MM.1S (cell line): ENCODE measurements at regions not wholly inside any gene's neighbourhood (a gene's known extent, or its start where the extent isn't known, plus 50 kb on each side); places are given as distances from the start of the nearest gene placed in this dataset.

Experiments used
- DNase-seq: peaks from one replicate; pipeline ENCODE4 v3.0.0-alpha.2; 2015
- H2AFZ ChIP-seq: fragments of 300-600 bp; sonication (generic); 2 replicates; pipeline ENCODE4 v1.6.0; 2016; ENCODE audit warnings: antibody characterized with exemption, low read length
- H3F3A ChIP-seq: fragments of 300-600 bp; sonication (generic); 2 replicates; pipeline ENCODE4 v1.6.1; 2016; ENCODE audit warnings: mild to moderate bottlenecking, antibody characterized with exemption, low read length, moderate library complexity, mixed read lengths; ENCODE audit not compliant: insufficient read depth
- H3K27ac ChIP-seq: fragments of 300-600 bp; sonication (generic); 2 replicates; pipeline ENCODE4 v1.5.1; 2016; ENCODE audit warnings: mild to moderate bottlenecking, low read length
- H3K27me3 ChIP-seq: fragments of 300-600 bp; sonication (generic); replicated peaks from 2 replicates; pipeline ENCODE4 v1.6.0; 2016; ENCODE audit warnings: low read length; ENCODE audit not compliant: insufficient read depth
- H3K36me3 ChIP-seq: fragments of 300-600 bp; sonication (generic); replicated peaks from 2 replicates; pipeline ENCODE4 v1.6.1; 2016; ENCODE audit warnings: mild to moderate bottlenecking, low read length, mixed read lengths; ENCODE audit not compliant: insufficient read depth
- H3K4me1 ChIP-seq: fragments of 300-600 bp; sonication (generic); 2 replicates; pipeline ENCODE4 v1.6.1; 2016; ENCODE audit warnings: low read length, mixed read lengths
- H3K4me2 ChIP-seq: fragments of 300-600 bp; sonication (generic); 2 replicates; pipeline ENCODE4 v1.6.0; 2016; ENCODE audit warnings: low read depth, low read length
- H3K4me3 ChIP-seq: fragments of 300-600 bp; sonication (generic); 2 replicates; pipeline ENCODE4 v1.5.1; 2016; ENCODE audit warnings: low read length, mixed read lengths
- H3K79me2 ChIP-seq: fragments of 300-600 bp; sonication (generic); 2 replicates; pipeline ENCODE4 v1.6.1; 2016; ENCODE audit warnings: mixed run types, low read length, mixed read lengths
- H3K9ac ChIP-seq: fragments of 300-600 bp; sonication (generic); 2 replicates; pipeline ENCODE4 v1.6.1; 2016; ENCODE audit warnings: low read length, mixed read lengths
- H3K9me2 ChIP-seq: fragments of 300-600 bp; sonication (generic); replicated peaks from 2 replicates; pipeline ENCODE4 v1.6.1; 2016; ENCODE audit warnings: mild to moderate bottlenecking, low read length, mixed read lengths; ENCODE audit not compliant: insufficient read depth
- H3K9me3 ChIP-seq: fragments of 300-600 bp; sonication (generic); replicated peaks from 2 replicates; pipeline ENCODE4 v1.6.1; 2016; ENCODE audit warnings: mild to moderate bottlenecking, low read length, mixed read lengths; ENCODE audit not compliant: insufficient read depth
- H4K20me1 ChIP-seq: fragments of 300-600 bp; sonication (generic); 2 replicates; pipeline ENCODE4 v1.6.1; 2016; ENCODE audit warnings: mild to moderate bottlenecking, low read length, moderate library complexity, mixed read lengths; ENCODE audit not compliant: insufficient read depth
- CTCF ChIP-seq: fragments of 300-600 bp; sonication (generic); IDR thresholded peaks from 2 replicates; pipeline ENCODE4 v1.5.1; 2016; ENCODE audit warnings: antibody characterized with exemption, low read length, mixed read lengths
- EZH2 ChIP-seq: fragments of 300-600 bp; sonication (generic); optimal IDR thresholded peaks from 2 replicates; pipeline ENCODE3; 2017; ENCODE audit warnings: low read depth, mild to moderate bottlenecking, antibody characterized with exemption, low read length, mixed read lengths
- EZH2phosphoT487 ChIP-seq: fragments of 300-600 bp; sonication (generic); IDR thresholded peaks from 2 replicates; pipeline ENCODE4 v1.6.1; 2018; ENCODE audit warnings: antibody characterized with exemption, low read length

GRCh38 chr11:88414981-88415413 is 77.5 kb upstream of the CTSC start:
- no peak overlapping the region for H3K27ac ChIP-seq
- no peaks in the 10 kb centered on the region for H3K79me2 ChIP-seq
- peaks cover 14% of the 10 kb centered on the region for H3K4me1 ChIP-seq

GRCh38 chr11:88414385-88414861 is 76.9 kb upstream of the CTSC start:
- no peaks in the 10 kb centered on the region for H3K9me2 ChIP-seq
- H3K27ac ChIP-seq, result no peak overlapping the region
- H3K4me1 ChIP-seq, result peaks cover 14% of the 10 kb centered on the region
- H3K36me3 ChIP-seq, result no peaks in the 10 kb centered on the region
- TF ChIP-seq EZH2 (no peak), EZH2phosphoT487 (no peak), CTCF (no peak)
- H4K20me1 ChIP-seq, result no peaks in the 10 kb centered on the region
- DNase-seq, result no peak
- no peaks in the 10 kb centered on the region for H3K9me3 ChIP-seq
- no peaks in the 10 kb centered on the region for H3K27me3 ChIP-seq
- H3K4me3 ChIP-seq, result no peak overlapping the region
- no peaks in the 10 kb centered on the region for H3K79me2 ChIP-seq
- no peak overlapping the region for H2AFZ ChIP-seq
- no peak overlapping the region for H3K4me2 ChIP-seq
- H3K9ac ChIP-seq, result no peak overlapping the region
- H3F3A ChIP-seq, result no peaks in the 10 kb centered on the region

More at GRCh38 chr11:88414981-88415413, 77.5 kb upstream of the CTSC start:
- Histone ChIP-seq H3K9ac (no peak overlapping the region), H3K9me3 (no peaks in the 10 kb centered on the region), H3K4me2 (no peak overlapping the region), H3F3A (no peaks in the 10 kb centered on the region), H3K36me3 (no peaks in the 10 kb centered on the region), H3K9me2 (no peaks in the 10 kb centered on the region), H3K27me3 (no peaks in the 10 kb centered on the region), H3K4me3 (no peak overlapping the region), H2AFZ (no peak overlapping the region), H4K20me1 (no peaks in the 10 kb centered on the region)
- no peak for TF ChIP-seq EZH2
- TF ChIP-seq EZH2phosphoT487, result no peak
- no peak for TF ChIP-seq CTCF
- DNase-seq, result peak; percentile 42

GRCh38 chr11:88411265-88411664 is 73.7 kb upstream of the CTSC start:
- no peak overlapping the region for H3K27ac ChIP-seq
- no peak overlapping the region for H3K4me2 ChIP-seq

More at GRCh38 chr11:88411265-88411664, 73.7 kb upstream of the CTSC start:
- Histone ChIP-seq H3K9me3 (no peaks in the 10 kb centered on the region), H3K9me2 (no peaks in the 10 kb centered on the region), H3K79me2 (no peaks in the 10 kb centered on the region), H3K27me3 (no peaks in the 10 kb centered on the region), H4K20me1 (no peaks in the 10 kb centered on the region), H3K36me3 (no peaks in the 10 kb centered on the region), H2AFZ (no peak overlapping the region), H3K4me3 (no peak overlapping the region), H3K4me1 (peaks cover 10% of the 10 kb centered on the region; the same call in 1 of the 2 replicates), H3K9ac (no peak overlapping the region), H3F3A (no peaks in the 10 kb centered on the region)
- no peak for DNase-seq
- TF ChIP-seq CTCF (no peak), EZH2phosphoT487 (no peak), EZH2 (no peak)
